Loucy (cell line): ENCODE measurements at regions not wholly inside any gene's neighbourhood (a gene's known extent, or its start where the extent isn't known, plus 50 kb on each side); places are given as distances from the start of the nearest gene placed in this dataset.
A peak's percentile ranks its signal among the peaks of the same experiment; 100 is the strongest.

ENCODE experiments used
- H2AFZ ChIP-seq: fragments of 200-600 bp; sonication (generic); 2 replicates; pipeline ENCODE4 v1.6.0; 2016; ENCODE audit warnings: antibody characterized with exemption, mild to moderate bottlenecking, low read length, moderate library complexity
- H3F3A ChIP-seq: fragments of 200-600 bp; 2 replicates; pipeline ENCODE4 v1.6.0; 2016; ENCODE audit warnings: antibody characterized with exemption, low read depth, mild to moderate bottlenecking
- H3K27me3 ChIP-seq: fragments of 200-600 bp; sonication (generic); 2 replicates; pipeline ENCODE4 v1.6.1; 2014; ENCODE audit warnings: low read length, mild to moderate bottlenecking; ENCODE audit not compliant: insufficient read depth, poor library complexity, severe bottlenecking
- H3K36me3 ChIP-seq: fragments of 200-600 bp; sonication (generic); 2 replicates; pipeline ENCODE4 v1.6.1; 2016; ENCODE audit warnings: low read length; ENCODE audit not compliant: insufficient read depth
- H3K4me1 ChIP-seq: fragments of 200-600 bp; sonication (generic); 2 replicates; pipeline ENCODE4 v1.5.1; 2014; ENCODE audit warnings: low read length, mild to moderate bottlenecking; ENCODE audit not compliant: insufficient read depth, poor library complexity, severe bottlenecking
- H3K4me2 ChIP-seq: fragments of 200-600 bp; sonication (generic); 2 replicates; pipeline ENCODE4 v1.6.0; 2014; ENCODE audit warnings: antibody characterized with exemption, low read length, low read depth, mild to moderate bottlenecking; ENCODE audit not compliant: poor library complexity, severe bottlenecking
- H3K4me3 ChIP-seq: fragments of 200-600 bp; sonication (generic); 2 replicates; pipeline ENCODE4 v1.5.1; 2014; ENCODE audit warnings: low read length, mild to moderate bottlenecking, mixed read lengths; ENCODE audit not compliant: poor library complexity, severe bottlenecking
- H3K79me2 ChIP-seq: fragments of 200-600 bp; sonication (generic); 2 replicates; pipeline ENCODE4 v1.6.1; 2014; ENCODE audit warnings: low read length; ENCODE audit not compliant: insufficient read depth
- H3K9ac ChIP-seq: fragments of 200-600 bp; sonication (generic); 2 replicates; pipeline ENCODE4 v1.6.0; 2014; ENCODE audit warnings: mild to moderate bottlenecking, low read depth, low read length, moderate library complexity; ENCODE audit not compliant: poor library complexity, severe bottlenecking
- H3K9me2 ChIP-seq: fragments of 200-600 bp; sonication (generic); replicated peaks from 2 replicates; pipeline ENCODE4 v1.6.1; 2016; ENCODE audit warnings: low read depth, low read length, mixed read lengths
- H3K9me3 ChIP-seq: fragments of 200-600 bp; sonication (generic); 2 replicates; pipeline ENCODE4 v1.6.1; 2014; ENCODE audit warnings: mild to moderate bottlenecking, antibody characterized with exemption, low read length, low read depth; ENCODE audit not compliant: insufficient read depth
- H4K20me1 ChIP-seq: fragments of 200-600 bp; sonication (generic); 2 replicates; pipeline ENCODE4 v1.6.0; 2014; ENCODE audit warnings: antibody characterized with exemption, low read length, mild to moderate bottlenecking; ENCODE audit not compliant: insufficient read depth, poor library complexity, severe bottlenecking
- CTCF ChIP-seq: fragments of 200-600 bp; sonication (generic); conservative IDR thresholded peaks from 2 replicates; pipeline ENCODE4 v1.5.1; 2014; ENCODE audit warnings: mild to moderate bottlenecking, antibody characterized with exemption, low read length
- EZH2phosphoT487 ChIP-seq: fragments of 200-600 bp; IDR thresholded peaks from 2 replicates; pipeline ENCODE4 v1.6.1; 2018; ENCODE audit warnings: antibody characterized with exemption, mild to moderate bottlenecking, moderate library complexity, borderline replicate concordance

GRCh38 chr9:7967851-7968250 is 168.3 kb upstream of the DMAC1 start:
- Histone ChIP-seq H3K4me3 (no peak overlapping the region), H3K36me3 (no peaks in the 10 kb centered on the region), H3F3A (no peaks in the 10 kb centered on the region), H2AFZ (peak overlapping the region; percentile 67), H3K4me1 (peaks cover 16% of the 10 kb centered on the region), H3K9me3 (no peaks in the 10 kb centered on the region), H3K9me2 (no peaks in the 10 kb centered on the region), H3K27me3 (no peaks in the 10 kb centered on the region), H3K4me2 (no peak overlapping the region), H3K9ac (no peak overlapping the region), H3K79me2 (no peaks in the 10 kb centered on the region), H4K20me1 (no peaks in the 10 kb centered on the region)
- TF ChIP-seq CTCF: no peak
- no peak for TF ChIP-seq EZH2phosphoT487

- no peaks in the 10 kb centered on the region for H3K36me3 ChIP-seq
- no peak overlapping the region for H3K4me3 ChIP-seq
- TF ChIP-seq EZH2phosphoT487: no peak
- no peak for TF ChIP-seq CTCF
- no peaks in the 10 kb centered on the region for H4K20me1 ChIP-seq
- H3K4me2 ChIP-seq: no peak overlapping the region
- H3K9ac ChIP-seq: no peak overlapping the region
- peaks cover 21% of the 10 kb centered on the region for H3K4me1 ChIP-seq
- peak overlapping the region; percentile 67 for H2AFZ ChIP-seq
- no peaks in the 10 kb centered on the region for H3K27me3 ChIP-seq
- H3F3A ChIP-seq: no peaks in the 10 kb centered on the region
- H3K79me2 ChIP-seq: no peaks in the 10 kb centered on the region
- no peaks in the 10 kb centered on the region for H3K9me3 ChIP-seq
- H3K9me2 ChIP-seq: no peaks in the 10 kb centered on the region
Observed at GRCh38 chr9:7967093-7967827, 167.7 kb upstream of the DMAC1 start.

GRCh38 chr9:7965063-7965462 is 165.5 kb upstream of the DMAC1 start:
- Histone ChIP-seq H3K4me2 (no peak overlapping the region), H3K27me3 (no peaks in the 10 kb centered on the region), H3K36me3 (no peaks in the 10 kb centered on the region), H3K4me1 (peaks cover 40% of the 10 kb centered on the region), H3K9ac (no peak overlapping the region), H3K4me3 (no peak overlapping the region), H3F3A (no peaks in the 10 kb centered on the region), H3K9me2 (no peaks in the 10 kb centered on the region), H3K79me2 (no peaks in the 10 kb centered on the region), H3K9me3 (no peaks in the 10 kb centered on the region), H2AFZ (no peak overlapping the region), H4K20me1 (no peaks in the 10 kb centered on the region)
- no peak for TF ChIP-seq CTCF
- no peak for TF ChIP-seq EZH2phosphoT487
